ENCODE measurements at regions not wholly inside any gene's neighbourhood (a gene's known extent, or its start where the extent isn't known, plus 50 kb on each side); places are given as distances from the start of the nearest gene placed in this dataset.

DNA sequence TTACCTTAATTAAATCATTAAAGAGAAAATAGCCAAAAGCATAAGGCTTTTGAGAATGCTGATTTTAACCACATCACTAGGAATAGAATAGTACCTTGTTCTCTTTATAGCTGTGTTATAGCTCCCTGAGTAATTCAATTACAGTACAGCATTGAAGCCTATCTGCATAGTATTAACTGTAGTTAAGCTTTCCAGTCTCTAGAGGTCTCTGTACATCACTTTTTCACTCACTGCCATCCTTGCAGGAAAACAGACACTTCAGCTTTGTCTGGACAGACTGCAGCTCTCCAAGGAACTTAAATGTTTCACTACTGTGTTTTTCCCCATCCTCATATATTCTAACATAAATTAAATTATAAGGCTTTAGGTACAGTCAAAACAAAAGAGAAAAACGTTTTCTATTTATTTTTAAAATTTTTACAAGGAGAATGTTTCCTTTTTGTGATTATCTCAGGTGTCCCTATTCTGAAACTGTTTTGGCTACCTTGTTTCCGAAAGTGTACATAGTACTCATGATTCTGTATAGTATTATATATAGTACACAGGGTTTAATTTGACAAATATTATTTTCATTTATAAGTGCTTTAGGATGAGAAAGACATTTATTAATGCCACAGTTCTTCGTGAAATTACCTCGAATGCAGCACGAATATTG is 407.9 kb downstream of the PCDH18 start:
- TF ChIP-seq, protein P1, sequence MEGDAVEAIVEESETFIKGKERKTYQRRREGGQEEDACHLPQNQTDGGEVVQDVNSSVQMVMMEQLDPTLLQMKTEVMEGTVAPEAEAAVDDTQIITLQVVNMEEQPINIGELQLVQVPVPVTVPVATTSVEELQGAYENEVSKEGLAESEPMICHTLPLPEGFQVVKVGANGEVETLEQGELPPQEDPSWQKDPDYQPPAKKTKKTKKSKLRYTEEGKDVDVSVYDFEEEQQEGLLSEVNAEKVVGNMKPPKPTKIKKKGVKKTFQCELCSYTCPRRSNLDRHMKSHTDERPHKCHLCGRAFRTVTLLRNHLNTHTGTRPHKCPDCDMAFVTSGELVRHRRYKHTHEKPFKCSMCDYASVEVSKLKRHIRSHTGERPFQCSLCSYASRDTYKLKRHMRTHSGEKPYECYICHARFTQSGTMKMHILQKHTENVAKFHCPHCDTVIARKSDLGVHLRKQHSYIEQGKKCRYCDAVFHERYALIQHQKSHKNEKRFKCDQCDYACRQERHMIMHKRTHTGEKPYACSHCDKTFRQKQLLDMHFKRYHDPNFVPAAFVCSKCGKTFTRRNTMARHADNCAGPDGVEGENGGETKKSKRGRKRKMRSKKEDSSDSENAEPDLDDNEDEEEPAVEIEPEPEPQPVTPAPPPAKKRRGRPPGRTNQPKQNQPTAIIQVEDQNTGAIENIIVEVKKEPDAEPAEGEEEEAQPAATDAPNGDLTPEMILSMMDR (conservative IDR thresholded peaks at IDR 0.05; ENCODE audit: low read depth, low read length): peak; percentile 80
- no peak for TF ChIP-seq EZH2 (IDR thresholded peaks at IDR 0.05; ENCODE audit: borderline replicate concordance, low read depth, low read length, poor library complexity, severe bottlenecking)

All from A673 (cell line).